SHP77 treated with DMSO at 0.1 percent for 48 hours (cell line): ENCODE measurements at regions not wholly inside any gene's neighbourhood (a gene's known extent, or its start where the extent isn't known, plus 50 kb on each side); places are given as distances from the start of the nearest gene placed in this dataset.
"Not testable (repeated sequence)": the region's sequence is repeated elsewhere in the genome, so short reads cannot be mapped to it uniquely, and the experiment has no call there.

ENCODE experiments used
- DNase-seq: peaks from one replicate; lab custom pipeline; 2025; lab: John Stamatoyannopoulos, UW

DNA sequence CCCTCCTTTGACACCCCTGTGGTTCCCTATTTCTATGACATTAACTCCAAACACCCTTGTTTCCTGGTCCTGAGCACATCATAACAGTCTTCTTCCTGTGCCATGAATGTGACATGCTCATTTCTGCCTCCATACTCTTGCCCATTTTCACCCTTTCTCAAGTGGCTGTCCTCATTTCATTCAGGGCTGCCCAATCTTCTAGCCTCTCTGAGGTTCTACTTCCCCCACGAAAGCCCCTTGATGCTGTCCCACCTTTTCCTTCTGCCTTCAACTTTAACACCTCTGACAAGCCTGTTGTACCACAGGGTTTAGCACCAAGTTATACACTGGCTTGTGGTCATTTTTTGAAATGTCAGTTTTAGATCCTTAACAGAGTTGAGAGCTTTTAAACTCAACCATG, 136.2 kb upstream of the BOD1L1 start:
- no peak for DNase-seq

DNA sequence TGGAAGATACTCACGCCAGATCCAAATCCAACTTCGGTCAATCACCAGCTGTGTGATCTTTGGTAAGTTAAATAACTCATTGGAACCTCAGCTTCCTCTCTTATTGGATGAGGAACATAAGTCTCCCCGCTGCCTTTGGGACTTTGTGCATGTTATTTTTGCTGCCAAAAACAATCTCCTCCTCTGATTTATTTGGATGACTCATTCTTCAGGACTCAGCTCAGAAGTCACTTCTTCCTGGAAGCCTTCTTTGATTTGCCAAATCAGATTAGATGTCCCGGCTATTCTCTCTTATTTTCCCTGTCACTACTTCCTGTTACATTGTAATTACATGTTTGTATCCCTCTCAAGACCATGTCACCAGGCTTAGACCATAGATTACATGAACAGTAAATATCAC, 138.0 kb upstream of the BOD1L1 start:
- no peak for DNase-seq

DNA sequence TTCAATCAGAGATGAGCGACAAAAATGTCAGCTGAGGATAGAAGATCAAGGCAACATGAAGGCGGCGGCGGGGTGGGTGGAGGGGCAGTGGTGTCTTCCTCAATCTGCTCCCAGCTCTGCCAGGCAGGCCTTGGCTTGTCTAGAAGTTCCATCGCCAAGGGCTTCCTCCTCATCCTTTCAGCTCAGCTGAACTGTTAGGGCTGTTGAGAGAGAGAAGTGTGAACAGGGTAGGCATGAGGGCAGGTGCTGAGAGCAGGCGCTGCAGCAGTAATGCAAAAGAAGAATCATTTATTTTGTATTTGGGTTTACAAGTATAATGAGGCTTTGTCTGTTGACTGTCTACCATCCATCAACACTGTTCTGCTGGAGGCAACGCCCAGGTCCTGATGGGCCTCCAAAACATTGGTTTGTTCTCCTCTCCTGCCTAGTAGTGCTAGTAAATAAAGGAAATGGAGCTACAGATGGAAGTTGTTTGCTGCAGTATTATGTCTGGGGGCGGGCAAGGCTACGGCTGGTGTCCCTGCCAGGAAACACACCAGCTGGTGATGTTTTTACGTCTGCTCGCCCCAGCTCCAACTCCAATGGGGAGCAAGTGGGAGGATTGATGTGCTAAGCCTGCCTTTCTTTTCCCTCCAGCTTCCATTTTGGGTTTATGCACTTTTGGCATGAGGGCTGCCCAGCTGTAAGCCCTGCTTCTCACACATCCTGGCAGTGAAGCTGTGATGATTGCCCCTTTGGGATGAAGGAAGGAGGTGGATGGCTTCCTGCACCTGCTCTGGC, 139.4 kb upstream of the BOD1L1 start:
- no peak for DNase-seq

DNA sequence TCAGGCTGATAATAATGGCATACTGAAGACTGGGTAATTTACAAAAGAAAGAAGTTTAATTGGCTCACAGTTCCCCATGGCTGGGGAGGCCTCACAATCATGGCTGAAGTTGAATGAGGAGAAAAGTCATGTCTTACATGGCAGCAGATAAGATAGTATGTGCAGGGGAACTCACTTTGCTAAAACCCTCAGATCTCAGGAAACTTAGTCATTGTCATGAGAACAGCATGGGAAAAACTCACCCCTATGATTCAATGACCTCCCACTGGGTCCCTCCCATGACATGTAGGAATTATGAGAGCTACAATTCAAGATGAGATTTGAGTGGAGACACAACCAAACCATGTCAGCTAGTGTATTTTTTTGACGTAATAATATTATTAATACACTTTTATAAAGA, 149.8 kb upstream of the BOD1L1 start:
- DNase-seq: no peak

DNA sequence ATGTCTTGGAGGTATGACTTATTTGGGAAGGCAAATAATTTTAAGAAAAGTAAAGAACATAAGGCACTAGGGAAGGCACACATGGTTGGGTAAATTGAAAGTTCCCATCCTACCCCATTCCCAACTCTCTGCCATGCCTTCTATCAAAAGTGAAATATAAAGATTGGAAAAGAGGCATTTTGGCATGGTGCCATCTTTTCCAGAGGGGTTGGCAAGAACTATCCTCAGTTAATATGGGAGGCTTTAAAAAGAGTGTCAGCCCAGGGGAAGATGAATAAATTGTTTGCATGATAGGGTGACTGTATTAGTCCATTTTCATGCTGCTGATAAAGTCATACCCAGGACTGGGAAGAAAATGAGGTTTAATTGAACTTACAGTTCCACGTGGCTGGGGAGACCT, 150.8 kb upstream of the BOD1L1 start:
- DNase-seq: no peak

DNA sequence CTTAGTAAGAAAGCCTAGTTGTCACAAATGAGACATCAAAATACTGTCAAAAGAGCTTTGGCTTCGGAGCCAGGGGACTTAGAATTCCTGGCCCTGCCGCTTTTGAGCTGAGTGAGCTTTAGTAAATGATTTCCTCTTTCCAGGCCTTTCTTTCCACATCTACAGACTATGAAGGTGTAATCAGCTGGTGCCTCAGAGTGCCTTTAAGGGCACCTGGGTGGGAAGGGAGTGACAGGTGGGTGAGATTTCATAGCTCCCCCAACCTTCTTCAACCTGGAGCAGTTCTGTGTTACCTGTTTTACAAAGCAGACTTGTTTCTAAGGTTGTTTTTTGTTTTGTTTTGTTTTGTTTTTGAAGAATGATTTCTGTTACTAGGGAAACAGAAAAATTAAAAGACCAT, 154.7 kb upstream of the BOD1L1 start:
- DNase-seq: no peak

DNA sequence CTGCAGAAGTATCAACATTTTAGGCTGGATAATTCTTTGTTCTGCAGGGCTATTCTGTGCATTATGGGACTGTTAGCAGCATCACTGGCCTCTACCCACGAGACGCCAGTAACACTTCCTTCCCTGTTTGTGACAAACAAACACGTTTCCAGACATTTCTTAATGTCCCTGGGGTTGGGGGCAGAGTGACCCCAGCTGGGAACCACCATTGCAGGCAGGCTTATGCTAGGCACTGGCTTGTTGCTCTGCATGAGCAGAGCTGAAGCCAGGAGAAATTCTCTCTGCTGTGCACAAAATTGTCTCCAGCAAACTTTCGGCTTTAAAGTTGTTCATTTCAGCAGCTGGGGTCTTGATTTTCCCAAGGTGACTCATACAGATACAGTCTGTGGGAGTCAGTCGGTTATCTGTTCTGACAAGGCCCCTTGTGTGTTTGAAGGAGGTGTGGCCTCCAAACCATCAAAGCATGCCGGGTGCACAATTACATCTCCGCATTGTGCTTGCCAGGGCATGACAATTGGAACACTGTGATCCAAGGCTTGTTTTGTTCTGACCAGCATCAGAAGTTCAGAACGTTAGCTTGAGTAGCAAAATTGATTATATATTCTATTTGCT, 156.4 kb upstream of the BOD1L1 start:
- DNase-seq: no peak

DNA sequence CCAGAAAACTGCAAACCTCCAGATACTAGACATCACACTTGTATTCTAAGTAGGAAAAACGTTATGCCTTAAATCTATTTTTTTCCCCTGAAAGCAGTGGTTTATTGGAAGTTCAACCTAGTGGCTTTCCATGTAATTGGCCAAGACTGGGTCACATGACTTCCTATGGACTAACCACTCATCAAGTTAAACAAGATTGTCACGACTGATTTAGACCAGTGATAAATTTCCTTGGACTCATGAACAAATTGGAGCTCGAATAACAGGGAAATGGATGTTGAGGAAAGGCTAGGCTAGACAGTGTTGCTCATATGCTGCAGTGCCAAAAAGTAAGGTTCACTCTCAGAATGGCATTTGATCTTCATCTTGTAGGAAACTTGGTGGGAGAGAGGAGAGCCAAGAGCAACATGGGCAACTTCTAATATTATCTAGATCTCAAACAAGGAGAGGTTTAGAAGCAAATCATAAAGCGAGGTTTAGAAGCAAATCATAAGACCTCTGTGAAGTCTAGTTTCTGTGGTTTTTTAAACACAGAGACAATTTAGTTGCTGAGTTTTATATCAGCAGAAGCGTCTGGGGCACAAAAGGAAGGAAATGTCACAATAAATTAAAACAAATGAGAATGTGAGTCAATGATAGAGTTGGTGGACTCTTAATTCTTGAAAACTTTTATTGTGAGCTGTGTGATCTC, 165.6 kb upstream of the BOD1L1 start:
- DNase-seq: no peak

DNA sequence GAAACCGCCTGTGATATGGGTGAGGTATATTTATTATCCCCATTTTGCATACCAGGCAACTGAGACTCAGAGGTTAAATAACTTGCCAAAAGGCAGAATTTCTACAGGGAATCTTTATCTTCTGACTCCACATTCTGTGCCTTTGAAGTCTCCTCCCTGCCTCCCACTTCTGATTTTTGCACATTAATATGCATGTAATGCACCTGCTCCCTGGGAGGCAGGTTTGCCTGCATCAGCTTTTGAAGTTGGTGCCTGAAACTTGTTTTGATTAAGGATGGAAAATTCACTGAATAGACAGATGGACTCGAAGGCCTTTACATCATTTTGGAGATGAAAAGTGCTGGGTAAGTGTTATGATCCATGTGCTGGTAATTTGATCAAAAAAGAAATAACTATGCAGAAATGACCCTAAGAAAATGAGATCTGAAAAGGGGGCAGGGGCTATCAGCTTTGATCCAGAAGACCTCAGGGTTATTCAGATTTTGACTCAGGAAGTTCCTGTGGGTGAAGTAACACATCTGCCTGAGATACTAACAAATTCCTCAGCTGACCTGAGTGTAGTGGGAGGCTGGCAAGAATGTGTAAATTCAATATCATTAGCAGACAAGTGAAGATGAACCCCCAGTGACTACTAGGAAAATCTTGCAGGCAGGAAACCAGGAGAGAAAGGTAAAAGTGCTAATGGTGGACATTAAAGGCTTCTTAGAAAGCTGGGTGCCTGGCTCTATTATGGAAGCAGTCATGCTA, 167.5 kb upstream of the BOD1L1 start:
- no peak for DNase-seq

DNA sequence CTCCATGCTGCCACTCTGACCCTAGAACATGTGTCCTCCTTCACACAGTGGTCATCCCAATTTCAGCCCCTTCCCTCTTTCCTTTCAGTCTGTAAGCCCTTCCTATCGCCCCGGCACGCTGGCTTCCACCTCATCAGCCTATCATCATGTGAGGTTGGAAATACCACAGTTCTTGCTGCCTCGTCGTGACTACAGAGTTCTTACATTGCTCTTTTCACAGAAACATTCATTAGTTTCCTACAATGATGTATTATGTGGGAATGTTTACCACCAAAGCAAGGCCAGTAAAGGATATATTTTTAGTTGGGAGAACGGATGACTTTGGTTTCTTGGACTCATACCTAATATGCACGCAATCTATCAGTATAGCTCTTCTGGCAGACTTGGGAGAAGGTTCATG, 169.5 kb upstream of the BOD1L1 start:
- no peak for DNase-seq

DNA sequence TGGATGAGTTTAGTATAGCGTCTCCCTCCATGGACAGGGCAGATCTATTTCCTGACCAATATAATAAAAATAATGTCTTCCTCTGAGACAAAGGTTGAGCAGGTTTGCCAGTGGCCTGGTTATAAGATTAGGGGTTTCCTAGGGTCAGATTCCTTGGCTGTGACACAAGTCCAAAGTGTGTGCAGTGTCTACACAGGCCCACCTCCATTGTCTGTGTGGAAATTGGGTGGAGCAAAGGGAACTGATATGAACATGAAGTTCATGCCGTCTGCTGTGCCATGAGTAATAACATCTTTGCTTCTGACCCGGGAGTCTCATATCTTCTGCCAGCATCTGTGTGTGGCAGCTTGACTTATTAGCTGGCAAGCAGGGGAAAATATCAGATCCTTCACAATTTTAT, 187.7 kb upstream of the BOD1L1 start:
- DNase-seq: no peak

DNA sequence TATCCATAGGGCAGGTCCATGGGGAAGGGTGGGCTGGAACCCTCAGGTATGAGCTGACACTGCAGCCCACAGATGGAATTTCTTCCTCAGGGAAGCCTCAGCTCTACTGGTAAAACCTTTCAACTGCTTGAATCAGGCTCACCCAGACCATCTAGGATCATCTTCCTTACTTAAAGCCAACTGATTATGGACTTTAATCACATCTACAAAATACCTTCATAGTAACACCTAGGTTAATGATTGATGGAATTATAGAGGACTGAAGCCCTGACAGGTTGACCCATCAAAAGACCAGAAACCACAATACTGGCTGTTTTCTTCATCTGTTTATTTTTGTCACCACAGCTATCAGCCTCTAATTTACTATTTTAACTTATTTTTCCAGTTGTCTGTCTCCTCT, 188.9 kb upstream of the BOD1L1 start:
- no peak for DNase-seq

DNA sequence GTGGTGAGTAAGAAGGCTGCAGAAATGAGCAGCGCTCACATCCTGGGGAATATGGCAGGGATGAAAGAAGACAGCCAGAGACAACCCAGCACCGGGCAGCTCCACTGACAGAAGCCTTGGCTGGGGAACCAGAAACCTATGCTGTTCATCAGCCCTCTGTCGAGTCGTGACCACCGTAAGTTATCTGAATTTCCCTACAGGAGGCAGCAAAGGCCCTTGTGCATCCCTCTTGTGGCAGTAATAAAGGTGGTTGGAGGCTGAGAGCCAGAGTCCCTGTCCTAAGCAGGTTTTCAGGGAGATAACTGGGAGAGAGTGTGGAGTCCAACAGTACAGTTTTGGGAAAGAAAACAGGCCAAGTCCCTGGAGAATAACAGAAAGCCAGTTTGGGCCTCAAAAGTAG, 194.0 kb upstream of the BOD1L1 start:
- no peak for DNase-seq

DNA sequence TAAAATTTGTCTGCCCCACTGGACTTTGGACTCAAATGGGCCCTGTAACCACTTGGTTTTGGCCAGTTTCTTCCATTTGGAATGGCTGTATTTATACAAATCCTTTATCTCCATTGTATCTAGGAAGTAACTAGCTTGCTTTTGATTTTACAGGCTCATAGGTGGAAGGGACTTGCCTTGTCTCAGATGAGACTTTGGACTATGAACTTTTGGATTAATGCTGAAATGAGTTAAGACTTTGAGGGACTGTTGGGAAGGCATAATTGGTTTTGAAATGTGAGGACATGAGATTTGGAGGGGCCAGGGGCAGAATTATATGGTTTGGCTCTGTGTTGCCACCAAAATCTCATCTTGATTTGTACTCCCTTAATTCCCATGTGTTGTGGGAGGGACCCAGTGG, 198.3 kb upstream of the BOD1L1 start:
- not testable (repeated sequence) for DNase-seq

DNA sequence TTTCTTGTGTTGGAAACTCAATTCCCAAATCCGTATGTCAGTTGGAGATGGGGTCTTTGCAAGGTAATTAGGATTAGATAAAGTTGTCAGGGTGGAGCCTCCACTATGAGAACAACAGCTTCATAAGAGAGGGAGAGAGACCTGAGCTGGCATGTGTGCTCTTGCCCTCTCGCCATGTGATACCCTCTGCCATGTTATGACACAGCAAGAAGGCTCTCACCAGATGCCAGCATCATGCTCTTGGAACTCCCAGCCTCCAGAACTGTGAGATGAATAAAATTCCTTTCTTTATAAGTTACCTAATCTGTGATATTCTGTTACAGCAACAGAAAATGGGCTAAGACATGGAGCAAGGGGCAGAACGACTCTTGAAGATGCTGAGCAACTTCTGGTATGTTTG, 201.9 kb upstream of the BOD1L1 start:
- DNase-seq: no peak

DNA sequence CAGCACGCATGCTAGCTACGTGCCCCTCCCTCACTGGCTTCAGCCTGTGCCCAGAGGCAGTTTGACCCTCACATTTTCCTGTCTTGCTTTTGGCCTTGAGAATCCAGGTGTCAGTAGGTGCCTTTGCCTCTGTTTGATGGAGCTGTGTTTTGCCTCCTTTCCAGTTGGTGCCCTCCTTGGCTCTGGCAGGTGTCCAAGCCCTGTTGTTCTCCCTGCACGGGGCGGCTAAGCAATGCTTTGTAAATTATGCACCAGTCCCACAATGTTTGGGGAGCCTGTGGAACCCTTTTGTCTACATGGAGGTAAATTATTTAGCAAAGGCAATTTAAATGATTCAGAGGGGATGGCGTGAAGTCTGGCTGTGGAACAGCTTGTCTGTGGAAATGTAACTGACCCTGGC, 202.9 kb upstream of the BOD1L1 start:
- no peak for DNase-seq

DNA sequence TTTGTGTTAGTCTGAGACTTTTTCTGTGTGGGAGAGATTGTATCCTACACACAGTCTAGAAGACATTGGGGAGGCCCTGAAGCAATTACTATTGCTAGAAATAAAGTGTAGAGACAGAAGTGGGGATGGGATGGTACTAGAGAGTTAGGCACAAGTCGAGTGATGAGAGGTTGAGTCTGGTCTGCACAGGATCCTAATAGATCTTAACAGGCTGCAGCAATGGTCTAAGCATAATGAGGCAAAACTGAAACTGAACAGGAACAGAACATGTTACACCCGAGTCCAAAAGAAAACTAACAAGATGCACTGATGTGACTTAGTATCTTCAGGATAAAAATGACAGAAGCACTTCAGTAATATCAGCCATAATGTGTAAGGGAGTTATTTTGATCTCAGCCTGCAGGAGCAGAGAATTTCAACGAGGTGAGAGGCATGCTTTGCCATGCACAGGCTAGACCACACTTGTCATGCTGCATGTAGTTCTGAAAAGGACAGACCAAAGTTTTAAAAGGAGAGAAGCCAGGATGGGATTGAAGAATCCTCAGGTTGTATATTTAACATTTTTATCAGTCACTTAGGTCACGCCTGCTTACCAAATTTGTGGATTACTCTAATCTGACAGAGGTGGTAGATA, 205.8 kb upstream of the BOD1L1 start:
- DNase-seq: no peak

DNA sequence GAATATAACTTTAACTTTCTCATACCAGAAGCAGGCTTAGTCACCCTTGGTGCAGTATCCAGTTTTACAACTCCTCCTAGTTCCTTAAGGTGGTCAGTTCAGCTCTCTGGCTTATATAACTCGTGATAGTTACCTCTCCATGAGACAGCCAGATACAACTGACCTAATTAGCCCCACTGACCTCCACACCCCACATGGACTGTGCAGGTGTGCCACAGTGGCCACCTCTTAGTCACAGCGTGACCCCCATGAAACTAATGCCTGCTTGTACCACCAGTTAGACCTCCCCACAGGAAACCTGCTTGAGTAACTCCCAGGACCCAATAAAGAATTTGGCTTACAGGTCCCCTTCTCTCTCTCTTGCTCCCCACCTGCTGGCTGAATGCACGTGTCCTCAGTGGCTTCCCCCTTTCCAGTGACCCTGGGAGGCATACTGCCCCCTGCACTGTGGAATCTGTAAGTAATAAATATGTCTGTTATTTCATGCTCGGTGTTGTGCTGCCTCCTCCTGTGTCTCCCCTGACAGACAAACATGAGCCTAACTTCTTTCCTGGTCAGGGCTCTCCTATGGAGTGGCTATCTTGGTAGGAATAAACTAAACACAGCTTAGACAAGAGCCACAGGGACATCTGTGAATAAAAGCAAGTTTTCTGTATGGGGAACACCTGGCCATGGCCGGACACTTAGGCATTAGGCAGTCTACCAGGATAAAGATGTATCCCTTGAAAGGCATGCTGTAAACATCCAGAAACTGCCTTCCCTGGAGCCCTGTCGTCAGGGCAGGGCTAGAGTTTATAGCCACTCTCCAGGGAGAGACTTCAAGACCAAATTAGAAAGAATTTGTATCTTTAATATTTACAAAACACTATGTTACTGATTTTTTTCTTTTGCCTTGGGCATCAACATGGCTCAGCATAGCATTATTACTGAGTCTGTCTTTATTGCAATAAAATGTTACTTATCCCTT, 209.7 kb upstream of the BOD1L1 start:
- no peak for DNase-seq

DNA sequence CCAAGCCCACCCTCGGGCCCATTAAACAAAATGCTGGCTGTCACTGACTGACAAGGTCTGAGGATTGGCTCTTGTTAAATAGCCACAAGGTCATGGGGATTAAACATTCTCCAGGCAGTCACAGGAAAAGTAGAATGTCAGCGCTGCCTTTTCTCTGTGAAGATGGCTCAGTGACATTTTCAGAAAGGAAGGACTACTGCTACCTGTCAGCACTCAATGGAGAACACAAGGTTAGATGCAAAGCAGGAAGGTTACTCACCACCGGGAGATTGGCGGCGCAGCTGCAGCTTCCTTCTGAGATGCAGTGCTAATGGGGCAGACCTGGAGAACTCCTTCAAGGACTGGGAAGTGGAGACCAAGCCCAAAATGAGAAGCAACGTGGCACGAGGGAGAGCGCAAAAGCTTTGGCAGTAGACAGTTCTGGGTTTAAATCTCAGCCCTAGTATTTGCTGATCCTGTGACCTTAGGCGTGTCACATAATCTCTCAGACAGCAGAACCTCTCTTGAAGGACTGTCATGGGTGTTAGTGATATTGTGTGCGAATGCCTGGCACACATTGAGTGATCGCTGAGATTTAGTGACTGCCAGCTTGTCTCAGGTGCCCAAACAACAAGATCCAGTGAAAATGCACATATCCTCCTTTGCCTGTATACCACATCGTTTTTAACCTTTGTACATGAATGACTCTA, 213.1 kb upstream of the BOD1L1 start:
- DNase-seq: no peak

DNA sequence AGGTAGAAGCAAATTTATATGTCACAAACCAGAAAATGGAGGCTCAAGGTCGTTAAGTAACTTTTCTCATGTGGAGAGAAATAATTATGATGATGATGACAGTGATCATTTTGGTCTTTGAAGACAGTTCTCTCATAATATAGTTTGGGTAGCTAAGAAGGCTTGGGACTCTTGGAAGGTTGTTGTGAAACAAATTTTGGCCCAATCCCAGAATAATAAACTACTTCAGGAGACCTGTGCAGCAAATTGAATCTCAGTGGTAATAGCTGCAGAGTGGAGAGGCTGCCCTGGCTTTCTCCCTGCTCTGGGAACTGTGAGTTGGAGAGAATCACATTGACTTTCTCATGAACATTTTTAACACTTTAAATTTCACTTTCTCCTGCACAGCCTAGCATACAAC, 217.2 kb upstream of the BOD1L1 start:
- no peak for DNase-seq
